ENCODE measurements at regions not wholly inside any gene's neighbourhood (a gene's known extent, or its start where the extent isn't known, plus 50 kb on each side); places are given as distances from the start of the nearest gene placed in this dataset.

GRCh38 chrX:52425775-52426174 lies 57.0 kb downstream of the XAGE2 start:
- Histone ChIP-seq H3K4me3 (ENCODE audit: low read depth in 2 of 2, low read length in 2 of 2) (no peak overlapping the region), H3K36me3 (ENCODE audit: control insufficient read depth, insufficient read depth, low read length) (no peaks in the 10 kb centered on the region), H3K27me3 (ENCODE audit: control insufficient read depth, insufficient read depth, low read length) (no peaks in the 10 kb centered on the region; the same call in 1 of the 2 replicates), H3K27ac (ENCODE audit: low read length) (no peak overlapping the region), H3K9me3 (ENCODE audit: control insufficient read depth, insufficient read depth, low read depth, low read length) (no peaks in the 10 kb centered on the region), H3K4me1 (ENCODE audit: control insufficient read depth, insufficient read depth, low read length) (no peaks in the 10 kb centered on the region)
- in situ Hi-C loops (cut with HindIII; ENCODE audit: low pct_unique_long_range_greater_than_20kb, low sequenced_read_pairs), result no loop called here
- ChIA-PET POLR2A (no interaction called here), CTCF (no interaction called here)
- DNase-seq (ENCODE audit: low read depth, low spot score) (no peak), ATAC-seq (no peak)
- BruUV-seq (replicated peaks), result no TSS peak
- intact Hi-C loops (cut with micrococcal nuclease; ENCODE audit: unreplicated experiment), result no loop called here
- TF ChIP-seq TCF7L2 (IDR thresholded peaks at IDR 0.05; ENCODE audit: low read depth, low read length) (no peak), REST (IDR thresholded peaks at IDR 0.05; ENCODE audit: insufficient read depth in 1 of 2, low read depth in 2 of 2, low read length in 1 of 2) (no peak), POLR2AphosphoS5 (IDR thresholded peaks at IDR 0.05; ENCODE audit: low read depth, low read length) (no peak), CTCF (IDR thresholded peaks at IDR 0.05) (no peak), SIN3A (IDR thresholded peaks at IDR 0.05; ENCODE audit: borderline replicate concordance, insufficient read depth, low read depth, low read length) (no peak)

GRCh38 chrX:52426810-52427209 lies 58.0 kb downstream of the XAGE2 start:
- intact Hi-C loops (cut with micrococcal nuclease; ENCODE audit: unreplicated experiment), result no loop called here
- no peak overlapping the region for H3K27ac ChIP-seq (ENCODE audit: low read length)
- H3K4me3 ChIP-seq (ENCODE audit: low read depth in 2 of 2, low read length in 2 of 2), result no peak overlapping the region
- no TSS peak for BruUV-seq (replicated peaks)
- no peaks in the 10 kb centered on the region for H3K36me3 ChIP-seq (ENCODE audit: control insufficient read depth, insufficient read depth, low read length)
- no peaks in the 10 kb centered on the region for H3K4me1 ChIP-seq (ENCODE audit: control insufficient read depth, insufficient read depth, low read length)
- TF ChIP-seq TCF7L2 (IDR thresholded peaks at IDR 0.05; ENCODE audit: low read depth, low read length) (no peak), POLR2AphosphoS5 (IDR thresholded peaks at IDR 0.05; ENCODE audit: low read depth, low read length) (no peak), SIN3A (IDR thresholded peaks at IDR 0.05; ENCODE audit: borderline replicate concordance, insufficient read depth, low read depth, low read length) (no peak), REST (IDR thresholded peaks at IDR 0.05; ENCODE audit: insufficient read depth in 1 of 2, low read depth in 2 of 2, low read length in 1 of 2) (0 out of 4 replicates have a peak, but pooled peaks of 1 of the 2 experiments have one; percentile 38), CTCF (IDR thresholded peaks at IDR 0.05) (no peak)
- no peak for ATAC-seq
- in situ Hi-C loops (cut with HindIII; ENCODE audit: low pct_unique_long_range_greater_than_20kb, low sequenced_read_pairs), result no loop called here
- DNase-seq (ENCODE audit: low read depth, low spot score), result no peak
- H3K27me3 ChIP-seq (ENCODE audit: control insufficient read depth, insufficient read depth, low read length), result no peaks in the 10 kb centered on the region
- no peaks in the 10 kb centered on the region for H3K9me3 ChIP-seq (ENCODE audit: control insufficient read depth, insufficient read depth, low read depth, low read length)
- ChIA-PET CTCF (no interaction called here), POLR2A (no interaction called here)

Data from Panc1 (cell line).